IMR-90 (cell line): ENCODE measurements at regions not wholly inside any gene's neighbourhood (a gene's known extent, or its start where the extent isn't known, plus 50 kb on each side); places are given as distances from the start of the nearest gene placed in this dataset.

Experiments used
- ATAC-seq: fragments of 200-7000 bp; cut with Tn5 transposase; 2 replicates; pipeline ENCODE4 v1.9.1; 2020; ENCODE audit warnings: low read depth, mild to moderate bottlenecking, moderate library complexity
- BruUV-seq: library from RNA; stranded (reverse); fragments of 400-500 nt; replicated peaks from 2 replicates; lab custom pipeline; 2021; lab: Mats Ljungman, UMichigan
- CTCF ChIA-PET: fragments of 300-600 bp; formaldehyde crosslinking; extraction: SDS; loops from one replicate; lab custom pipeline; 2021; ENCODE audit warnings: antibody characterized with exemption; lab: Yijun Ruan, JAX
- POLR2A ChIA-PET: fragments of 300-600 bp; sonication (Branson Sonifier 250); formaldehyde crosslinking; loops from one replicate; lab custom pipeline; 2022; ENCODE audit warnings: antibody characterized with exemption; ENCODE audit not compliant: unreplicated experiment; lab: Charles Lee
- DNase-seq: peaks from one replicate; pipeline ENCODE4 v3.0.0; 2013
- H2AFZ ChIP-seq: replicated peaks from 2 replicates; pipeline ENCODE3; 2013; ENCODE audit warnings: low read length, mild to moderate bottlenecking; ENCODE audit not compliant: poor library complexity
- H2AK5ac ChIP-seq: 2 replicates; pipeline ENCODE4 v1.6.1; 2013; ENCODE audit warnings: low read depth, low read length, inconsistent platforms
- H2AK9ac ChIP-seq: replicated peaks from 2 replicates; pipeline ENCODE3; 2013; ENCODE audit warnings: mild to moderate bottlenecking, low read depth, low read length, moderate library complexity; ENCODE audit not compliant: poor library complexity
- H2BK120ac ChIP-seq: 2 replicates; pipeline ENCODE4 v1.6.1; 2013; ENCODE audit warnings: low read depth, low read length, inconsistent platforms
- H2BK15ac ChIP-seq: 3 replicates; pipeline ENCODE4 v1.6.1; 2013; ENCODE audit warnings: low read depth, low read length, inconsistent platforms
- H2BK20ac ChIP-seq: 2 replicates; pipeline ENCODE4 v1.6.1; 2013; ENCODE audit warnings: low read depth, mild to moderate bottlenecking, inconsistent platforms, low read length, moderate library complexity
- H2BK5ac ChIP-seq: 2 replicates; pipeline ENCODE4 v1.6.1; 2013; ENCODE audit warnings: mild to moderate bottlenecking, low read depth, low read length, inconsistent platforms; ENCODE audit not compliant: poor library complexity, severe bottlenecking
- H3K14ac ChIP-seq: replicated peaks from 2 replicates; pipeline ENCODE4 v1.6.1; 2013; ENCODE audit warnings: low read depth, low read length, inconsistent platforms
- H3K18ac ChIP-seq: 2 replicates; pipeline ENCODE4 v1.6.1; 2013; ENCODE audit warnings: low read depth, low read length, control low read depth
- H3K23ac ChIP-seq: 2 replicates; pipeline ENCODE4 v1.6.1; 2013; ENCODE audit warnings: low read depth, low read length, inconsistent platforms
- H3K27ac ChIP-seq: 2 replicates; pipeline ENCODE4 v1.5.1; 2013; ENCODE audit warnings: mild to moderate bottlenecking, control low read depth, low read length; ENCODE audit not compliant: insufficient read depth
- H3K27me3 ChIP-seq: 2 replicates; pipeline ENCODE4 v1.6.1; 2013; ENCODE audit warnings: low read length; ENCODE audit not compliant: control insufficient read depth, insufficient read depth
- H3K36me3 ChIP-seq: 2 replicates; pipeline ENCODE4 v1.6.1; 2013; ENCODE audit warnings: low read length, mixed read lengths; ENCODE audit not compliant: control insufficient read depth, insufficient read depth
- H3K4ac ChIP-seq: 2 replicates; pipeline ENCODE4 v1.6.1; 2013; ENCODE audit warnings: low read depth, low read length, inconsistent platforms
- H3K4me1 ChIP-seq: 2 replicates; pipeline ENCODE4 v1.6.1; 2013; ENCODE audit warnings: low read length, mixed read lengths; ENCODE audit not compliant: control insufficient read depth, insufficient read depth
- H3K4me2 ChIP-seq: 2 replicates; pipeline ENCODE4 v1.6.1; 2013; ENCODE audit warnings: low read depth, mild to moderate bottlenecking, control low read depth, low read length, moderate library complexity
- H3K4me3 ChIP-seq: 2 replicates; pipeline ENCODE4 v1.5.1; 2013; ENCODE audit warnings: low read depth, mild to moderate bottlenecking, control low read depth, low read length, moderate library complexity; ENCODE audit not compliant: insufficient read depth
- H3K56ac ChIP-seq: 2 replicates; pipeline ENCODE4 v1.6.1; 2013; ENCODE audit warnings: low read length, inconsistent platforms; ENCODE audit not compliant: insufficient read depth; ENCODE audit errors: extremely low read depth
- H3K79me1 ChIP-seq, 2 experiments: 2 replicates each; pipeline ENCODE4 v1.6.1; 2013; ENCODE audit warnings: low read length in 2 of 2, inconsistent platforms in 1 of 2, low read depth in 1 of 2
- H3K9ac ChIP-seq: 2 replicates; pipeline ENCODE4 v1.6.1; 2013; ENCODE audit warnings: low read depth, low read length, control low read depth
- H3K9me1 ChIP-seq: 2 replicates; pipeline ENCODE4 v1.6.1; 2013; ENCODE audit warnings: low read length, inconsistent platforms; ENCODE audit not compliant: insufficient read depth
- H3K9me3 ChIP-seq: 2 replicates; pipeline ENCODE4 v1.6.1; 2013; ENCODE audit warnings: low read length; ENCODE audit not compliant: control insufficient read depth, insufficient read depth
- H4K20me1 ChIP-seq: 2 replicates; pipeline ENCODE4 v1.6.1; 2013; ENCODE audit warnings: low read length, inconsistent platforms; ENCODE audit not compliant: insufficient read depth
- H4K5ac ChIP-seq: 2 replicates; pipeline ENCODE4 v1.6.1; 2013; ENCODE audit warnings: mild to moderate bottlenecking, low read depth, low read length, control low read depth
- H4K8ac ChIP-seq, 2 experiments: 2 replicates each; pipeline ENCODE4 v1.6.1; 2013; ENCODE audit warnings: low read depth in 2 of 2, low read length in 2 of 2, control low read depth in 1 of 2, inconsistent platforms in 1 of 2
- H4K91ac ChIP-seq: 2 replicates; pipeline ENCODE4 v1.6.1; 2013; ENCODE audit warnings: low read depth, low read length, inconsistent platforms; ENCODE audit not compliant: insufficient read depth
- CTCF ChIP-seq: conservative IDR thresholded peaks from 2 replicates; pipeline ENCODE4 v1.5.1; 2012; ENCODE audit warnings: mild to moderate bottlenecking, low read depth, low read length, improper control_type of control experiment
- ELK1 ChIP-seq: fragments of 150-350 bp; IDR thresholded peaks from 2 replicates; pipeline ENCODE4 v1.6.1; 2016; ENCODE audit warnings: low read depth, mild to moderate bottlenecking, low read length, moderate library complexity, borderline replicate concordance
- NFE2L2 ChIP-seq: fragments of 150-350 bp; IDR thresholded peaks from 2 replicates; pipeline ENCODE4 v1.6.1; 2016; ENCODE audit warnings: low read depth, mild to moderate bottlenecking, low read length
- SMC3 ChIP-seq: fragments of 150-350 bp; IDR thresholded peaks from 2 replicates; pipeline ENCODE4 v1.6.1; 2016; ENCODE audit warnings: low read depth, mild to moderate bottlenecking, antibody characterized with exemption, low read length, moderate library complexity
- dilution Hi-C: fragments of 300-500 bp; cut with HindIII; formaldehyde crosslinking; loops from one replicate; pipeline ENCODE4 v1.14.3; 2018; ENCODE audit warnings: low sequenced_read_pairs; ENCODE audit not compliant: unreplicated experiment
- in situ Hi-C: fragments of 300-500 bp; cut with MboI; formaldehyde crosslinking; loops from 3 replicates; pipeline ENCODE4 v1.14.3; 2019; ENCODE audit warnings: low sequenced_read_pairs, inconsistent platforms, mixed read lengths
- intact Hi-C: fragments of 100-400 bp; cut with micrococcal nuclease; formaldehyde crosslinking; loops from 2 replicates; pipeline ENCODE4 v1.10.0; 2022

DNA sequence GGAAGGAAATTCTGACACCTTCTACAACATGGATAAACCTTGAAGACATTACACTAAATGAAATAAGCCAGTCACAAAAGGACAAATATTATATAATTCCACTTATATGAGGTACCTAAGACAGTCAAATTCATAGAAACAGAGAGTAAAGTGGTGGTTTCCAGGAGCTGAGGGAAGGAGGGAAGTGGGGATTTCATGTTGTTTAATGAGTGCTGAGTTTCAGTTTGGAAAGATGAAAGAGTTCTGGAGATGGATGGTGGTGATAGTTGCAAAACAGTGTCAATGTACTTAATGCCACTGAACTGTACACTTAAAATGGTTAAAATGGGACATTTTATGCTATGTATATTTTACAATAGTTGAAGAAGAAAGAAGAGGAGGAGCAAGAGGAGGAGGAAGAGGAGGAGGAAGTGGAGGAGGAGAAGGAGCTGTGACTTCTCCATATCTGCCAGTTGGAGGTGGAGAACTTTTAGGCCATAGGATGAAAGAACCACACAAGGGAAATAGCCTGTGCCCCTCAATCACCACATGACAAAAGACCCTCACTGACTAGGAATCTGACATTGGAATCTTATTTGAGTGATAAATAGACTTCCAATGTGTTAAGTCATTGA lies 55.3 kb upstream of the LGALSL start:
- no TSS peak for BruUV-seq
- Histone ChIP-seq H3K4ac (no peak overlapping the region), H3K79me1 (no peaks in the 10 kb centered on the region), H3K27ac (no peak overlapping the region), H3K9me1 (no peaks in the 10 kb centered on the region), H3K14ac (no peak overlapping the region), H3K4me3 (no peak overlapping the region), H3K9me3 (no peaks in the 10 kb centered on the region), H3K27me3 (peaks cover 9% of the 10 kb centered on the region), H3K36me3 (no peaks in the 10 kb centered on the region), H4K5ac (no peak overlapping the region), H3K56ac (no peak overlapping the region), H3K4me2 (no peak overlapping the region), H3K18ac (no peak overlapping the region), H4K91ac (no peak overlapping the region), H2BK5ac (no peak overlapping the region), H4K20me1 (no peaks in the 10 kb centered on the region), H2BK15ac (no peak overlapping the region), H2AFZ (no peak overlapping the region), H2AK5ac (no peak overlapping the region), H2BK120ac (no peak overlapping the region), H3K4me1 (peaks cover 4% of the 10 kb centered on the region; the same call in 1 of the 2 replicates), H3K23ac (no peak overlapping the region), H3K9ac (no peak overlapping the region), H4K8ac (no peak overlapping the region), H2AK9ac (no peak overlapping the region), H2BK20ac (no peak overlapping the region)
- in situ Hi-C loops: no loop called here
- TF ChIP-seq NFE2L2 (no peak), CTCF (no peak), ELK1 (no peak), SMC3 (no peak)
- ATAC-seq (no peak), DNase-seq (no peak)
- ChIA-PET CTCF (interaction anchor here (1.2 kb wide), 1 partner anchor 68 kb away, joined by 3 read pairs; no protein-coding TSS in a partner anchor), POLR2A (interaction anchor here (0.6 kb wide), 1 partner anchor 24 kb away, joined by 3 read pairs; no protein-coding TSS in a partner anchor)
- intact Hi-C loops: no loop called here
- dilution Hi-C loops: no loop called here
